ENCODE measurements at regions not wholly inside any gene's neighbourhood (a gene's known extent, or its start where the extent isn't known, plus 50 kb on each side); places are given as distances from the start of the nearest gene placed in this dataset.

DNA sequence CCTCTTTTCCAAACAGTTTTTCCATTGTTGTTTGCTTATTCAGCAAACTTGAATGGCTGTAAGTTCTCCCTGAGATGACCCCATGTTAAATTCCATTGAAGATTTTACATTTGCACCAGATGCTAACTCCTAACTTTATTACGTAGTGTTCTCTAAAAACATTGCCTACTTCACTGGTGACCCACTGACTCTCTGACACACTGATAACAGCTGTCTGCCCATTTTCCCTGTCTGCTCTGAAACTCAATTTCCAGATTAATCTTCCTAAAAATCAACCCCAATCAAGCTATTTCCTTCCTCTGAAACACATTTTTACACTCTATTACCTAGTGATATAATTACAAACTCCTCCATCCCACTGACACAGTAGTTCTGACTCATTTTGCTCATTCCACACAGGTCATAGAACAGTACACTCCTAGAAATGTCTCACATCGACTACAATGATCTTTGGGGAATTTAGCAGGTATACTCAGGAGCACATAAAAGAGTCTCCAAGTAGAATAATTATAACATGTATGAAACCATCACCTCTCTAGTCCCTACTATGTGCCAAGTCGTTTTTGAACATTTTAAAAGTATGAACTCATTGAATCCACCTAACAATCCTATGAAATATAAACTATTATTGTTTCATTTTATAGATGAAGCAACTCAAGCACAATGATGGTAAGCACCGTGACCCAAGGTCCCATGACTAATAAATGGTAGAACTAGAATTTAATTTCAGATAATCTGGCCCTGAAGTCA lies 210.9 kb downstream of the SLIT2 start:
- no peaks in the 10 kb centered on the region for H3K4me1 ChIP-seq (ENCODE audit: insufficient read depth, low read length)
- no peaks in the 10 kb centered on the region for H3K9me3 ChIP-seq (ENCODE audit: insufficient read depth, low read length, severe bottlenecking)
- H3K79me2 ChIP-seq (ENCODE audit: insufficient read depth, low read length), result no peaks in the 10 kb centered on the region
- no peak overlapping the region for H2AFZ ChIP-seq (ENCODE audit: low read depth, low read length)
- no peak overlapping the region for H3K4me3 ChIP-seq (ENCODE audit: low read depth in 1 of 2, low read length in 2 of 2)
- TF ChIP-seq, protein P1, sequence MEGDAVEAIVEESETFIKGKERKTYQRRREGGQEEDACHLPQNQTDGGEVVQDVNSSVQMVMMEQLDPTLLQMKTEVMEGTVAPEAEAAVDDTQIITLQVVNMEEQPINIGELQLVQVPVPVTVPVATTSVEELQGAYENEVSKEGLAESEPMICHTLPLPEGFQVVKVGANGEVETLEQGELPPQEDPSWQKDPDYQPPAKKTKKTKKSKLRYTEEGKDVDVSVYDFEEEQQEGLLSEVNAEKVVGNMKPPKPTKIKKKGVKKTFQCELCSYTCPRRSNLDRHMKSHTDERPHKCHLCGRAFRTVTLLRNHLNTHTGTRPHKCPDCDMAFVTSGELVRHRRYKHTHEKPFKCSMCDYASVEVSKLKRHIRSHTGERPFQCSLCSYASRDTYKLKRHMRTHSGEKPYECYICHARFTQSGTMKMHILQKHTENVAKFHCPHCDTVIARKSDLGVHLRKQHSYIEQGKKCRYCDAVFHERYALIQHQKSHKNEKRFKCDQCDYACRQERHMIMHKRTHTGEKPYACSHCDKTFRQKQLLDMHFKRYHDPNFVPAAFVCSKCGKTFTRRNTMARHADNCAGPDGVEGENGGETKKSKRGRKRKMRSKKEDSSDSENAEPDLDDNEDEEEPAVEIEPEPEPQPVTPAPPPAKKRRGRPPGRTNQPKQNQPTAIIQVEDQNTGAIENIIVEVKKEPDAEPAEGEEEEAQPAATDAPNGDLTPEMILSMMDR (IDR thresholded peaks at IDR 0.05; ENCODE audit: borderline replicate concordance, extremely low read depth, low read length, poor library complexity, severe bottlenecking), result no peak
- no peak for TF ChIP-seq EZH2 (IDR thresholded peaks at IDR 0.05; ENCODE audit: borderline replicate concordance, low read depth, low read length, severe bottlenecking)
- DNase-seq, result no peak
- H3K27me3 ChIP-seq (ENCODE audit: insufficient read depth, low read length, poor library complexity), result no peaks in the 10 kb centered on the region
- no peaks in the 10 kb centered on the region for H3K36me3 ChIP-seq (ENCODE audit: insufficient read depth, low read length)
- no peaks in the 10 kb centered on the region for H4K20me1 ChIP-seq (ENCODE audit: insufficient read depth, low read length)
- no peak overlapping the region for H3K9ac ChIP-seq (ENCODE audit: low read depth, low read length)
- no peak overlapping the region for H3K4me2 ChIP-seq (ENCODE audit: insufficient read depth, low read length)
- no peak overlapping the region for H3K27ac ChIP-seq (ENCODE audit: low read length)
- no peak for ATAC-seq (ENCODE audit: insufficient read depth, low read depth)

GRCh38 chr4:20463176-20463430 lies 211.4 kb downstream of the SLIT2 start:
- no peak overlapping the region for H2AFZ ChIP-seq (ENCODE audit: low read depth, low read length)
- H3K4me3 ChIP-seq (ENCODE audit: low read depth in 1 of 2, low read length in 2 of 2), result no peak overlapping the region
- no peak overlapping the region for H3K4me2 ChIP-seq (ENCODE audit: insufficient read depth, low read length)
- no peaks in the 10 kb centered on the region for H3K27me3 ChIP-seq (ENCODE audit: insufficient read depth, low read length, poor library complexity)
- no peaks in the 10 kb centered on the region for H3K36me3 ChIP-seq (ENCODE audit: insufficient read depth, low read length)
- TF ChIP-seq, protein P1 (IDR thresholded peaks at IDR 0.05; ENCODE audit: borderline replicate concordance, extremely low read depth, low read length, poor library complexity, severe bottlenecking), result no peak
- no peak for TF ChIP-seq EZH2 (IDR thresholded peaks at IDR 0.05; ENCODE audit: borderline replicate concordance, low read depth, low read length, severe bottlenecking)
- H3K79me2 ChIP-seq (ENCODE audit: insufficient read depth, low read length), result no peaks in the 10 kb centered on the region
- H3K4me1 ChIP-seq (ENCODE audit: insufficient read depth, low read length), result no peaks in the 10 kb centered on the region
- no peak overlapping the region for H3K27ac ChIP-seq (ENCODE audit: low read length)
- no peaks in the 10 kb centered on the region for H3K9me3 ChIP-seq (ENCODE audit: insufficient read depth, low read length, severe bottlenecking)
- DNase-seq (no peak), ATAC-seq (ENCODE audit: insufficient read depth, low read depth) (no peak)
- H3K9ac ChIP-seq (ENCODE audit: low read depth, low read length), result no peak overlapping the region
- no peaks in the 10 kb centered on the region for H4K20me1 ChIP-seq (ENCODE audit: insufficient read depth, low read length)

DNA sequence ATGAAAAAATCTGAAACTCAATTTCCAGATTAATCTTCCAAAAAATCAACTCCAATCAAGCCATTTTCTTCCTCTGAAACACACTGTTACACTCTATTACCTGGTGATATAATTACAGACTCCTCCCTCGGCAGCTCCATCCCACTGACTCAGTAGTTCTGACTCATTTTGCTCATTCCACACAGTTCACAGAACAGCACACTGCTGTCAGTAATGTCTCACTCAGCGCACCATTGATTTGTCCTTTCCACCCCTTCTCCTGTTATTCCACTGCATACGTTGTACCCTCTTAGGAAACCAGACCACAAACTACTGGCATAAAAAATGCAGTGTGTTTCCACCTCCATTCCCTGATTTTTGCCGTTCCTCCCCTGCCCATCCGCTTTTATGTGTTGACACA lies 212.7 kb downstream of the SLIT2 start:
- no peaks in the 10 kb centered on the region for H3K79me2 ChIP-seq (ENCODE audit: insufficient read depth, low read length)
- H3K36me3 ChIP-seq (ENCODE audit: insufficient read depth, low read length), result no peaks in the 10 kb centered on the region
- H3K27ac ChIP-seq (ENCODE audit: low read length), result no peak overlapping the region
- no peaks in the 10 kb centered on the region for H3K4me1 ChIP-seq (ENCODE audit: insufficient read depth, low read length)
- H3K4me3 ChIP-seq (ENCODE audit: low read depth in 1 of 2, low read length in 2 of 2), result no peak overlapping the region
- H4K20me1 ChIP-seq (ENCODE audit: insufficient read depth, low read length), result no peaks in the 10 kb centered on the region
- no peak overlapping the region for H3K4me2 ChIP-seq (ENCODE audit: insufficient read depth, low read length)
- H2AFZ ChIP-seq (ENCODE audit: low read depth, low read length), result no peak overlapping the region
- no peaks in the 10 kb centered on the region for H3K9me3 ChIP-seq (ENCODE audit: insufficient read depth, low read length, severe bottlenecking)
- ATAC-seq (ENCODE audit: insufficient read depth, low read depth) (no peak), DNase-seq (no peak)
- no peaks in the 10 kb centered on the region for H3K27me3 ChIP-seq (ENCODE audit: insufficient read depth, low read length, poor library complexity)
- TF ChIP-seq, protein P1 (IDR thresholded peaks at IDR 0.05; ENCODE audit: borderline replicate concordance, extremely low read depth, low read length, poor library complexity, severe bottlenecking), result no peak
- TF ChIP-seq EZH2 (IDR thresholded peaks at IDR 0.05; ENCODE audit: borderline replicate concordance, low read depth, low read length, severe bottlenecking), result no peak
- no peak overlapping the region for H3K9ac ChIP-seq (ENCODE audit: low read depth, low read length)

Data from DND-41 (cell line).